ENCODE measurements at regions not wholly inside any gene's neighbourhood (a gene's known extent, or its start where the extent isn't known, plus 50 kb on each side); places are given as distances from the start of the nearest gene placed in this dataset.
A peak's percentile ranks its signal among the peaks of the same experiment; 100 is the strongest.

- ATAC-seq, result no peak
- H3K4me1 ChIP-seq, result no peaks in the 10 kb centered on the region
- H3K4me3 ChIP-seq, result no peak overlapping the region
- intact Hi-C loops (cut with DNase I), result no loop called here
- no peak overlapping the region for H3K27ac ChIP-seq
- no peak for TF ChIP-seq CTCF (IDR thresholded peaks at IDR 0.05)
- no peak for DNase-seq
- H3K9me3 ChIP-seq, result no peaks in the 10 kb centered on the region
- H3K27me3 ChIP-seq (ENCODE audit: low read depth), result no peaks in the 10 kb centered on the region
- H3K36me3 ChIP-seq, result no peaks in the 10 kb centered on the region
Measured at GRCh38 chr18:75959150-75959549, 531.6 kb upstream of the SMIM21 start.

DNA sequence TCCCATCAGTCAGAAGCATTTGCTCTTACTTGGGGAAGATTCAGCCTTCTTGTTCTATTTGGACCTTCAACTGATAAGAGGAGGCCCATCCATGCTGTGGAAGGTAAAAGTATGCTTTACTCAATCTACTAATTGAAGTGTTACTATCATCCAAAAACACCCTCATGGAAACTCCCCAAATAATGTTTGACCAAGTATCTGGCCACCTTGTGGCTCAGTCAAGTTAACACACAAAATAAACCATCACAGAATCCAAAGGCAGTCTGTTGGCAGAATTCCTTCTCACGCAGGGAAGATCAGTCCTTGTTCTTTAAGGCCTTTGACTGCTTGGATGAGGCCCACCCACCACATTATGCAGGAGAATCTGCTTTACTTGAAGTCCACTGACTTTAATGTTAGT lies 531.2 kb upstream of the SMIM21 start:
- Histone ChIP-seq H3K4me3 (no peak overlapping the region), H3K9me3 (no peaks in the 10 kb centered on the region), H3K27ac (no peak overlapping the region), H3K36me3 (no peaks in the 10 kb centered on the region), H3K27me3 (ENCODE audit: low read depth) (no peaks in the 10 kb centered on the region), H3K4me1 (no peaks in the 10 kb centered on the region)
- DNase-seq (no peak), ATAC-seq (no peak)
- intact Hi-C loops (cut with DNase I), result no loop called here
- no peak for TF ChIP-seq CTCF (IDR thresholded peaks at IDR 0.05)

DNA sequence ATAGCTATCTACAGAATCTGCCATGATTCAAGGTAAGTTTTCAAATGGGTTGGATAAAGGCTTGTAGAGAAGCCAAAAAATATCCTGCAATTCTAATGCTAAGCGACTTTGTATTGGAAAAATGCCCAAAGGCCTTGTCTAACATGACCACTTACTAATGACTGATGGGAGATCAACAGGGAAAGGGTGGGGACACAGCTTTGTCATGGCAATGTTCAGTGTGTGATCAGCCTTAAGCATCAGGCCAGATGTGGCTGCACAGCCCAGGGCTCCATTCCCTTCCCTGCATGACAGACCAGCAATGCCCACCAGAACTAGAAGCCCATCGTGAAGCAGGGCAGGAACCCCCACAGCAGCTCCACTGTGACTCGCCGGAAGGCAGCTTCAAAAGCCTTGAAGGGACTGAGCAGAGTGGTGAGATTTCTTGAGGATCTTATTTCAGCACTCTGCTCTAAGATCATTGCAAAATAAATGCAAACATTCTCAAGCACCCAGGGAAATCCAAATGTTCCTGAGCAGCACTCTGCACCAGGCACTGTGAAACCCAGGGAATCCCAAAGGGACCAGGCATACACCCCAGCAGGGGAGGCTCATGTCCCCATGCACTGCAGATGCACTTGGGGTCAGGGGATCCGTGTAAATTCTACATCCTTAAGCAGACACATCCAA lies 517.9 kb upstream of the SMIM21 start:
- intact Hi-C loops (cut with DNase I), result no loop called here
- Histone ChIP-seq H3K4me3 (no peak overlapping the region), H3K27ac (no peak overlapping the region), H3K9me3 (peaks cover 13% of the 10 kb centered on the region), H3K36me3 (no peaks in the 10 kb centered on the region), H3K27me3 (ENCODE audit: low read depth) (no peaks in the 10 kb centered on the region), H3K4me1 (no peaks in the 10 kb centered on the region)
- ATAC-seq (peak; percentile 73 to 81), DNase-seq (no peak)
- no peak for TF ChIP-seq CTCF (IDR thresholded peaks at IDR 0.05)

GRCh38 chr18:75937306-75937705 lies 509.8 kb upstream of the SMIM21 start:
- DNase-seq, result no peak
- intact Hi-C loops (cut with DNase I), result no loop called here
- no peaks in the 10 kb centered on the region for H3K27me3 ChIP-seq (ENCODE audit: low read depth)
- no peak overlapping the region for H3K4me3 ChIP-seq
- H3K27ac ChIP-seq, result no peak overlapping the region
- no peak for TF ChIP-seq CTCF (IDR thresholded peaks at IDR 0.05)
- no peaks in the 10 kb centered on the region for H3K36me3 ChIP-seq
- no peaks in the 10 kb centered on the region for H3K4me1 ChIP-seq
- no peak for ATAC-seq
- no peaks in the 10 kb centered on the region for H3K9me3 ChIP-seq

DNA sequence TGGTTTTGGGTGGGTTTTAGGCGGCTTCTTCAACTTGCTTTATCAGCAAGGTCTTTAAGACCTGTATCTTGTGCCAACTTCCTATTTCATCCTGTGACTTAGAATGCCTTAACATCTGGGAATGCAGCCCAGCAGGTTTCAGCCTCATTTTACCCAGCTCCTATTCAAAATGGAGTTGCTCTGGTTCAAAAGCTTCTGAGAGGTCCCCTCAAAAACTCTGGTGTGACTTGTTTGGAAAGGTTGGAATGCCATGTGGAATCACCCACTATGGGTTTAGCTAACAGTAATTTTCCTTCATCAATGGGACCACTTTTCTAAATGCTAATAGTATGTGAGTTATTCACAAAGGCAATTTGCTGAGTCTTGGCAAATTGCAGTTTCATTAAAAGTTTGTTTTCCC lies 509.4 kb upstream of the SMIM21 start:
- no peak for TF ChIP-seq CTCF (IDR thresholded peaks at IDR 0.05)
- Histone ChIP-seq H3K4me1 (no peaks in the 10 kb centered on the region), H3K27ac (no peak overlapping the region), H3K27me3 (ENCODE audit: low read depth) (no peaks in the 10 kb centered on the region), H3K36me3 (no peaks in the 10 kb centered on the region), H3K4me3 (no peak overlapping the region), H3K9me3 (no peaks in the 10 kb centered on the region)
- intact Hi-C loops (cut with DNase I), result no loop called here
- DNase-seq, result no peak
- no peak for ATAC-seq

Data from lower lobe of right lung (tissue), 2 donors.